ENCODE measurements at regions not wholly inside any gene's neighbourhood (a gene's known extent, or its start where the extent isn't known, plus 50 kb on each side); places are given as distances from the start of the nearest gene placed in this dataset.

DNA sequence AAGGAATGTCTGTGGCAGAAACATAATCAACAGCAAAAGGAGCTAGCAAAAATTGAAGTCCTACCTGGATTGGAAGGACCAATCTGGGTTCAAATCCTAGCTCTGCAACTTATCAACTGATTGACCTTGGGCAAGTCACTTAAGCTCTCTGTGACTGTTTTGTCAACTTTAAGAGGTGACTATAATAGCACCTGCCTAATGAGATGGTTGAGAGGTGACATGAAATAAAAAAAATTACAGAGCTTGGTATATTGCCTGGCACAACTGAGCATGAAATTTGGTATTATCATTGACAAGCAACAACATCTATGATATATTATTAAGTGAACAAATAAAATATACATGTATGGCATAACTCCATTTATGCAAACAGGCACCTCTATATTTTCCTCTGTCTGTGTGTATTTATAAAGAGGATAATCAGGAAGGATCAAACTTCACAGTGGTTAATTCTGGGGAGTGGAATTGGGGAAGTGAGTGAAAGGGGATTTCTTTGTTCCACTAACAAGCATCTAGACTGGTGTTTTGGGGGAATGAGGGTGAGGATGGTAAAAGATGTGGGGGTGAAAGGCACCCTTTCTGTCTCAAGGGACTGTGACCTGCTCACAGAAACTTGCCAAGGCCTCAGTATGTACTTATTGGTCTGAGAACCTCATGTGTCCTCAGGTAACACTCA, 132.8 kb upstream of the SERTAD2 start:
- Histone ChIP-seq H2BK15ac (ENCODE audit: low read depth, low read length) (no peak overlapping the region), H3K4me3 (ENCODE audit: insufficient read depth, low read depth, low read length) (no peak overlapping the region), H3K27ac (ENCODE audit: insufficient read depth, low read length) (no peak overlapping the region), H4K5ac (ENCODE audit: low read depth, low read length) (no peak overlapping the region), H3K9me3 (ENCODE audit: control insufficient read depth, insufficient read depth, low read length) (no peaks in the 10 kb centered on the region), H3K23ac (ENCODE audit: low read depth, low read length) (no peak overlapping the region), H2AK9ac (replicated peaks; ENCODE audit: low read depth, low read length, poor library complexity) (no peak overlapping the region), H2AFZ (replicated peaks; ENCODE audit: low read length, poor library complexity) (peak overlapping the region; percentile 10), H4K91ac (ENCODE audit: insufficient read depth, low read depth, low read length) (no peak overlapping the region), H3K79me1 (ENCODE audit: low read depth in 1 of 2, low read length in 2 of 2) (no peaks in the 10 kb centered on the region), H3K9me1 (ENCODE audit: insufficient read depth, low read length) (no peaks in the 10 kb centered on the region; the same call in 1 of the 2 replicates), H3K4me1 (ENCODE audit: control insufficient read depth, insufficient read depth, low read length) (peaks cover 5% of the 10 kb centered on the region), H3K4ac (ENCODE audit: low read depth, low read length) (no peak overlapping the region), H3K27me3 (ENCODE audit: control insufficient read depth, insufficient read depth, low read length) (no peaks in the 10 kb centered on the region), H3K18ac (ENCODE audit: low read depth, low read length) (no peak overlapping the region), H3K36me3 (ENCODE audit: control insufficient read depth, insufficient read depth, low read length) (no peaks in the 10 kb centered on the region), H3K14ac (replicated peaks; ENCODE audit: low read depth, low read length) (no peak overlapping the region; the same call in 1 of the 2 replicates), H2AK5ac (ENCODE audit: low read depth, low read length) (no peak overlapping the region), H4K8ac (ENCODE audit: low read depth in 2 of 2, low read length in 2 of 2) (no peak overlapping the region), H2BK20ac (ENCODE audit: low read depth, low read length) (no peak overlapping the region), H3K4me2 (ENCODE audit: low read depth, low read length) (no peak overlapping the region), H4K20me1 (ENCODE audit: insufficient read depth, low read length) (no peaks in the 10 kb centered on the region), H3K9ac (ENCODE audit: low read depth, low read length) (no peak overlapping the region), H2BK120ac (ENCODE audit: low read depth, low read length) (no peak overlapping the region), H3K56ac (ENCODE audit: extremely low read depth, insufficient read depth, low read length) (no peak overlapping the region), H2BK5ac (ENCODE audit: low read depth, low read length, poor library complexity, severe bottlenecking) (no peak overlapping the region)
- TF ChIP-seq MXI1 (IDR thresholded peaks at IDR 0.05; ENCODE audit: borderline replicate concordance, low read depth, low read length) (no peak), RCOR1 (IDR thresholded peaks at IDR 0.05; ENCODE audit: insufficient replicate concordance, low read length) (no peak), RFX5 (IDR thresholded peaks at IDR 0.05; ENCODE audit: low read depth, low read length) (no peak), BHLHE40 (IDR thresholded peaks at IDR 0.05; ENCODE audit: low read depth, low read length) (no peak), RAD21 (IDR thresholded peaks at IDR 0.05; ENCODE audit: low read length) (no peak), CEBPB (IDR thresholded peaks at IDR 0.05; ENCODE audit: low read depth, low read length) (no peak), SMC3 (IDR thresholded peaks at IDR 0.05; ENCODE audit: low read depth, low read length) (no peak), MAZ (IDR thresholded peaks at IDR 0.05; ENCODE audit: borderline replicate concordance, low read depth, low read length) (no peak)
- TF ChIP-seq, protein P1, sequence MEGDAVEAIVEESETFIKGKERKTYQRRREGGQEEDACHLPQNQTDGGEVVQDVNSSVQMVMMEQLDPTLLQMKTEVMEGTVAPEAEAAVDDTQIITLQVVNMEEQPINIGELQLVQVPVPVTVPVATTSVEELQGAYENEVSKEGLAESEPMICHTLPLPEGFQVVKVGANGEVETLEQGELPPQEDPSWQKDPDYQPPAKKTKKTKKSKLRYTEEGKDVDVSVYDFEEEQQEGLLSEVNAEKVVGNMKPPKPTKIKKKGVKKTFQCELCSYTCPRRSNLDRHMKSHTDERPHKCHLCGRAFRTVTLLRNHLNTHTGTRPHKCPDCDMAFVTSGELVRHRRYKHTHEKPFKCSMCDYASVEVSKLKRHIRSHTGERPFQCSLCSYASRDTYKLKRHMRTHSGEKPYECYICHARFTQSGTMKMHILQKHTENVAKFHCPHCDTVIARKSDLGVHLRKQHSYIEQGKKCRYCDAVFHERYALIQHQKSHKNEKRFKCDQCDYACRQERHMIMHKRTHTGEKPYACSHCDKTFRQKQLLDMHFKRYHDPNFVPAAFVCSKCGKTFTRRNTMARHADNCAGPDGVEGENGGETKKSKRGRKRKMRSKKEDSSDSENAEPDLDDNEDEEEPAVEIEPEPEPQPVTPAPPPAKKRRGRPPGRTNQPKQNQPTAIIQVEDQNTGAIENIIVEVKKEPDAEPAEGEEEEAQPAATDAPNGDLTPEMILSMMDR (conservative IDR thresholded peaks at IDR 0.05; ENCODE audit: low read depth, low read length), result no peak
- TF ChIP-seq, protein P2, sequence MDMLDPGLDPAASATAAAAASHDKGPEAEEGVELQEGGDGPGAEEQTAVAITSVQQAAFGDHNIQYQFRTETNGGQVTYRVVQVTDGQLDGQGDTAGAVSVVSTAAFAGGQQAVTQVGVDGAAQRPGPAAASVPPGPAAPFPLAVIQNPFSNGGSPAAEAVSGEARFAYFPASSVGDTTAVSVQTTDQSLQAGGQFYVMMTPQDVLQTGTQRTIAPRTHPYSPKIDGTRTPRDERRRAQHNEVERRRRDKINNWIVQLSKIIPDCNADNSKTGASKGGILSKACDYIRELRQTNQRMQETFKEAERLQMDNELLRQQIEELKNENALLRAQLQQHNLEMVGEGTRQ (IDR thresholded peaks at IDR 0.05; ENCODE audit: low read depth, low read length), result no peak
- dilution Hi-C loops (cut with HindIII; ENCODE audit: low sequenced_read_pairs, unreplicated experiment) (no loop called here), intact Hi-C loops (cut with micrococcal nuclease) (no loop called here), in situ Hi-C loops (cut with MboI; ENCODE audit: low sequenced_read_pairs) (no loop called here)
- DNase-seq (no peak), ATAC-seq (ENCODE audit: low read depth) (no peak)
- BruUV-seq (replicated peaks), result no TSS peak
- POLR2A ChIA-PET (ENCODE audit: unreplicated experiment), result no interaction called here
- CTCF ChIA-PET, result no interaction called here

Data from IMR-90 (cell line).